Cardiac fibroblast (primary cell): ENCODE measurements at regions not wholly inside any gene's neighbourhood (a gene's known extent, or its start where the extent isn't known, plus 50 kb on each side); places are given as distances from the start of the nearest gene placed in this dataset.
"Not testable (repeated sequence)": the region's sequence is repeated elsewhere in the genome, so short reads cannot be mapped to it uniquely, and the experiment has no call there.

Experiments used
- DNase-seq, 2 donors: peaks; one replicate each; pipeline versions ENCODE4 v3.0.0 to v3.0.0-alpha.2; 2010; ENCODE audit warnings: low read depth in 2 of 2
- H3K4me3 ChIP-seq, 2 donors: replicated peaks in 1 of 2; 1 replicate in 1 of 2; 2 replicates in 1 of 2; pipeline ENCODE4 v1.5.1; 2011; ENCODE audit warnings: low read depth in 2 of 2, low read length in 2 of 2, mild to moderate bottlenecking in 2 of 2, moderate library complexity in 1 of 2
- TF ChIP-seq, protein P1 (sequence below): IDR thresholded peaks from one replicate; pipeline ENCODE4 v1.5.1; 2011; ENCODE audit warnings: low read depth, mild to moderate bottlenecking, low read length, inconsistent platforms

GRCh38 chr12:3379079-3379478, 111.9 kb upstream of the PRMT8 start:
- TF ChIP-seq, protein P1, sequence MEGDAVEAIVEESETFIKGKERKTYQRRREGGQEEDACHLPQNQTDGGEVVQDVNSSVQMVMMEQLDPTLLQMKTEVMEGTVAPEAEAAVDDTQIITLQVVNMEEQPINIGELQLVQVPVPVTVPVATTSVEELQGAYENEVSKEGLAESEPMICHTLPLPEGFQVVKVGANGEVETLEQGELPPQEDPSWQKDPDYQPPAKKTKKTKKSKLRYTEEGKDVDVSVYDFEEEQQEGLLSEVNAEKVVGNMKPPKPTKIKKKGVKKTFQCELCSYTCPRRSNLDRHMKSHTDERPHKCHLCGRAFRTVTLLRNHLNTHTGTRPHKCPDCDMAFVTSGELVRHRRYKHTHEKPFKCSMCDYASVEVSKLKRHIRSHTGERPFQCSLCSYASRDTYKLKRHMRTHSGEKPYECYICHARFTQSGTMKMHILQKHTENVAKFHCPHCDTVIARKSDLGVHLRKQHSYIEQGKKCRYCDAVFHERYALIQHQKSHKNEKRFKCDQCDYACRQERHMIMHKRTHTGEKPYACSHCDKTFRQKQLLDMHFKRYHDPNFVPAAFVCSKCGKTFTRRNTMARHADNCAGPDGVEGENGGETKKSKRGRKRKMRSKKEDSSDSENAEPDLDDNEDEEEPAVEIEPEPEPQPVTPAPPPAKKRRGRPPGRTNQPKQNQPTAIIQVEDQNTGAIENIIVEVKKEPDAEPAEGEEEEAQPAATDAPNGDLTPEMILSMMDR, result no peak
- H3K4me3 ChIP-seq, result no peak overlapping the region
- DNase-seq, result no peak

DNA sequence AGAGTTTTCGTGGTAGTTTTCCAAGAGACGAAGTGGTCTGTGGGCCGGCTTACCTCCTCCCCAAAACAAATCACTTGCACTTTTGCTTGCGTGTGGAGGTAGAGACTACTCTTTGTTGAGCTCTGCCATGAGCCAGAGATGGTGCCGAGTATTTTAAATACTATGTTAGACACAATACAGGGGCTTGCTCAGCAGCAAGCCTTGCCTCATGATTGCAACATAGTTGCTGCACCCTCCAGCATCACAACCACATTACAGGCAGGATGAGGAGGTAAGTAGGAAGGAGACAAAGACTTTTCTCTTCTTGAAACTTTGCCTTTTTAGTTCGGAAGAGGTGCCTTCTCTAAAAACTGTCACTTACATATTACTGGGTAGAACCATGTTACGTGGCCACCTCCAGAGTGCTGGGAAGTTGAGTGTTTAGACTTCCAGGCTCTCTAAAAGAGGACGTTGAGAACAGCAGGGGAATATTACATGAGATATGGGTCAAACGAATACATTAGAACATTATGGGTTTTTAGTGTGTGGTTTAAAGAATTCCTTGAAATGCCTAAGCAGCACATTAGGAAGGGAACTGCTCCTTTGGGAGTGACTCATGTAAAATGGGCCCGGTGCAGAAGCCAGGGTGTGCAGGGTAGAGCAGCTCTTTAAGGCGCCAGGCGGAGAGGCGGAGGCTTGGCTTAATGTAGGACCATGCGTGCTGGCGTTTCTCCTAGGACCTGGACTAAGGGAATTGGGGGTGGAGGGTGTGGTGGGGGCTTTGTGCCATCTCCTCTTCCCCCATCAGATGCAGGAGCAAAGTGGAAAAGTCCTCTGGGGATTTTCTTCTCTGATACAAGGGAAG, 110.6 kb upstream of the PRMT8 start:
- no peak overlapping the region for H3K4me3 ChIP-seq
- DNase-seq, result peak in 1 of 2 donors; percentile 5
- TF ChIP-seq, protein P1, result no peak

DNA sequence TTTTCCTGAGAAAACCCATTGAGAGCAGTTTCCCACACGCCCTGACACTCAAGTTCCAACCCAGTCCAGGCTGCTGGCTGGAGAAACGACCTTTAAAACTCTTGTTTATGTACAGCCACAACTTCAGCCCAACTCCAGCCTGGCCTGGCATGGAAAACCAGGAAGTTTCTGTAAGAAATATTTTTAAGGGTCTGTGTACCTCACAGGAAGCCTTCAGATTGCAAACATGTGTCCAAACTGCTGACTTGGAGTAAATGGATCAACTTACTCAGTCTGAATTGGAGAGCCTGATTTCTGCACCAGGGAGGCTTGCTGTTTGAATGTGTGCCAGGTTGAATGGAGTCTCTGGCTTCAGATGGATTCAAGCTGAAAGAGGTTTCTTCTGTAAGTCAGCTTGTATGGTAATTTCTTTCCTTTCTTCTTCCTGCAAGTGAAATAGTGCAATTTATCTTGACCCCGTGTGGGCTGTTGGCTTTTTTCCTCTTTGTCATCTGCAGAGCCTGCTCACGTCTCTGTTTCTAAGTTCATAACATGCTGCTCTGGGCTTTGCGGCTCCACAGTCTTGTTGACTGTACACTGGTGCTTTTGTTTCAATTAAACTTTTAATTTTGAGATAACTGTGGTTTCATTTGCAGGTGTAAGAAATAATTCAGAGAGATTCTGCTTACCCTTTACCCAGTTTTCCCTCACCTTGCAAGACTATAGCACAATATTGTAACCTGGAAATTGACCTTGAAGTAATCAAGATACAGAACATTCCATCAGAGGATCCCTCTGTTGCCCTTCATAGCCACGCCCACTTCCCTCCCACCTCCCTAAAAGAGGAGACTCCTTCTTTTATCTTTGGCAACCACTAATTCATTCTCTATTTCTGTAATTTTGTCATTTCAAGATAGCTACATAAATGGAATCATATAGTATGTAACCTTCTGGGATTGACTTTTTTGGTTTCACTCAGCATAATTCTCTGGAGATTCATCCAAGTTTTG, 109.7 kb upstream of the PRMT8 start:
- TF ChIP-seq, protein P1, result no peak
- no peak overlapping the region for H3K4me3 ChIP-seq
- DNase-seq, result no peak

DNA sequence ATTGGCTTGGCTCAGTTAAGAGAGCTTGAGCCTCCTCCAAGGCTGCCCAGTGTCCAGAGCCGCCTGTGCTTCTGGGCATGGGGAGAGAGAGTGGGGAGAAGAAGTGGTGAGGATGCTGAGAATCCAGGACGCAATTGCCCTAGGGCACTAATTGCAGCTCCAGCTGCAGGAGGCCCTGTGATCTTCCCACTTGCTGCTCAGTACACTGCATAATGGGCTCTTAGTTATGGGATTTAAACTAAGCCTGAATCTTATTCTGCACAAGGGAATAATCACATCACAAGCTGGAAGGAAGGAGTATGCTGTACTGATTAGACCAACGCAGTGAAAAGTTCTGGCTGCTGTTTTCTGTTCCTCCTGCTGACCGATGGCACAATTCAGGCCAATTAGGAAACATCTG, 101.0 kb upstream of the PRMT8 start:
- TF ChIP-seq, protein P1, result no peak
- no peak for DNase-seq
- H3K4me3 ChIP-seq, result no peak overlapping the region

DNA sequence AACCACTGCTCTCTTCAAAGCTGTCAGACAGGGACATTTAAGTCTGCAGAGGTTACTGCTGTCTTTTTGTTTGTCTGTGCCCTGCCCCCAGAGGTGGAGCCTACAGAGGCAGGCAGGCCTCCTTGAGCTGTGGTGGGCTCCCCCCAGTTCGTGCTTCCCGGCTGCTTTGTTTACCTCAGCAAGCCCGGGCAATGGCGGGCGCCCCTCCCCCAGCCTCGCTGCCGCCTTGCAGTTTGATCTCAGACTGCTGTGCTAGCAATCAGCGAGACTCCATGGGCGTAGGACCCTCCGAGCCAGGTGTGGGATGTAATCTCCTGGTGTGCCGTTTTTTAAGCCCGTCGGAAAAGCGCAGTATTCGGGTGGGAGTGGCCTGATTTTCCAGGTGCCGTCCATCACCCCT, 93.4 kb upstream of the PRMT8 start:
- DNase-seq, result not testable (repeated sequence)

DNA sequence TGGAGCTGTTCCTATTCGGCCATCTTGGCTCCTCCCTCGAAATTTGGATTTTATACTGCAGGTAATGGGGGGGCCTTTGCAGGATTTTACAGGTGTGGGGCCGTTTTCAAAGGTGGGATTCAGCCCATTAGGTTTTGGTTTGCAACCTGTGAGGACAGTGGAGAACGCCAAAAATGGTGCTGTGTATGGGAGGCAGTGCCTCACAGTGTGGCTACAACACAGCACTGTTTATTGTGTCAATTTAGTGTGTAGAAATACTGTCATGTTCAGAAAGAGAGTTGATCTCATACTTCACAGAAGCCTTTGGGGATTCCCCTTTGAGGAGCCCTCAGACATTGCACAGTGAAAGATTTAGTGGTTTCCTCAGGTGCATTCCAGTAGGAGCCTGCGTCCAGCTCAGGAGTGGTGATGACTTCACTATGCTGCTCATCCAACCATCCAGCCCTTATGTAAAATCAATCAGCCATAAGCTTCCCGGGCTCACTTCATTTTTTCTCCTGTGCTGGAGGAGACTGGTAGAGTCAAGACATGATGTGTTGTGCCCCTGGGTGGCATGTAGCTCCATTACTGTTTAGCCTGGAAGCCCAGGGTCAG, 92.7 kb upstream of the PRMT8 start:
- DNase-seq, result no peak
- no peak overlapping the region for H3K4me3 ChIP-seq
- TF ChIP-seq, protein P1, result no peak

More for the DNA sequence above, 93.4 kb upstream of the PRMT8 start:
- not testable (repeated sequence) for H3K4me3 ChIP-seq
